DOHH2 (cell line): ENCODE measurements at regions not wholly inside any gene's neighbourhood (a gene's known extent, or its start where the extent isn't known, plus 50 kb on each side); places are given as distances from the start of the nearest gene placed in this dataset.

ENCODE experiments used
- CTCF ChIP-seq: fragments of 200-600 bp; sonication (generic); IDR thresholded peaks from one replicate; pipeline ENCODE4 v1.5.1; 2014; ENCODE audit warnings: antibody characterized with exemption, mild to moderate bottlenecking, low read depth, low read length; ENCODE audit not compliant: poor library complexity, severe bottlenecking
- EZH2phosphoT487 ChIP-seq: fragments of 200-600 bp; sonication (generic); IDR thresholded peaks from 2 replicates; pipeline ENCODE4 v1.6.1; 2017; ENCODE audit warnings: borderline replicate concordance, mild to moderate bottlenecking, antibody characterized with exemption, low read length, moderate library complexity, mixed read lengths

- TF ChIP-seq EZH2phosphoT487 (no peak), CTCF (no peak)
These were observed 224.4 kb upstream of the MBL2 start for GRCh38 chr10:52997007-52997406.
